Renal cortex interstitium (tissue), 11 donors: ENCODE measurements at regions not wholly inside any gene's neighbourhood (a gene's known extent, or its start where the extent isn't known, plus 50 kb on each side); places are given as distances from the start of the nearest gene placed in this dataset.
"Not testable (repeated sequence)": the region's sequence is repeated elsewhere in the genome, so short reads cannot be mapped to it uniquely, and the experiment has no call there.

ENCODE experiments used
- DNase-seq, 11 donors: peaks; one replicate each; pipeline ENCODE4 v3.0.0-alpha.2; 2013; ENCODE audit warnings: low read depth in 9 of 11, low spot score in 4 of 11; ENCODE audit errors: extremely low read depth in 1 of 11

DNA sequence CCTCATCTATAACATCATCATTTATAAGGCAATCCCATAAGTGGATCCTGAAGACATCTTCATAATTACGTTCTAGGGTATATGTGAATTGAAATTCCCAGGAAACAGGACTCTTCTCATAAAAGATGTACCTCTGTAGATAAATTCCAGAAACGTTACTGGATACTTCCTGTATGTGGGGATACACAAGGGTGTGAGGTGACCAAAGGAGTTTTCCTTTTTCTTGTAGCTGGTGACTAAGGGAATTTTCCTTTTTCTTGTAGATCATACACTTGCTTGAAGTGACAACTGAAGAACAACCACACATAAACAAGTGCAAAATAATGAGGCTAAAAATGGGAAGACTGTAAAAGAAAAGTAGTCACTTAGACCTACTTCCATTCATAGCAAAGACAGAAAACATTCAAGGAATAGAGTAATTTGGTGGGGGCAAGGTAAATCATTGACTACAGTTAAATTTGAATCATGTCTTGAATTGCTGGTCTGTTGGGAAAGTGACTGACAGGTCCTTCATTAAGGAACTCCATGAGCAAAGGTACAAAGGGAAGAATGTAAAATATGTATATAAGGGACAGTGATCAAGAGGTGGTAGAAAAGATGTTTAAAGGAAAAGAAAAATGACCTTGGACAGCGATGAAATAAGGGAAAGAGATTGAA lies 53.2 kb upstream of the UBE2E3 start:
- no peak for DNase-seq

DNA sequence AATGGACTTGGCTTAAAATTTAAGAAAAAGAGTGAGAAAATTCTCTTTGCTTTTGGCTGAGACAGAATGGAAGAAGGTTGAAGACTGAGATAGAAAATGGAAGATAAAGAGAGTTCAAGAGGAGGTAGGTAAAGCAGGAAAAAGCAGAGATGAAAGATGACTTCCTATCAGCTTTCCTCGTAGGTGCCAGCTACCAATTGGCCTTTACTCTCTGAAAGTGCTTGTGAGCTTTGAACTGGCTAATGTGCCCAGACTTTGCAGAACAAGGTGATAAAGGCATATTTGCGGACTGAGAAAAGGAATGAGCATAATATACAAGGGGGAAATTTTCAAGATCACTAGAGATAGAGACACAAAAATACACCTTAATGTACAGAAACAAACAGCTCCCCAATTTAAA lies 54.7 kb upstream of the UBE2E3 start:
- no peak for DNase-seq

DNA sequence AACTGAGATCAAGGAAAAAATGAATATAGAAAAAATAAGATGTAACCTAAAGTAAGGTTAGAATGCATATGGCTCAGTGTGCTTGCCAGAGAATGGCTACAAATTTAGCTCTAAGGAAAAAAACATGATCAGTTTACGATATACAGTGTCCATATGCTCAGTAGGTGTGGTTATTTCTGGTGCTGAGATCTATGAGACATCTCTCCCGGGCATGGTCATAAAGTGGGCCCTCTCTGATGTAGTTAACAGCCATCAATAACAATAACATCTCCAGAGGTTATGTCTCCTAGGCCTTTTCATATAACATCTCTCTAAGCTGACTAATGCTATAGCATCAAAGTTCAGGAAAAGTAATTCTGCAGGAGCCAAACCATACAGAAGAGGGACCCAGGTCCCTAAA lies 56.3 kb upstream of the UBE2E3 start:
- DNase-seq: no peak

DNA sequence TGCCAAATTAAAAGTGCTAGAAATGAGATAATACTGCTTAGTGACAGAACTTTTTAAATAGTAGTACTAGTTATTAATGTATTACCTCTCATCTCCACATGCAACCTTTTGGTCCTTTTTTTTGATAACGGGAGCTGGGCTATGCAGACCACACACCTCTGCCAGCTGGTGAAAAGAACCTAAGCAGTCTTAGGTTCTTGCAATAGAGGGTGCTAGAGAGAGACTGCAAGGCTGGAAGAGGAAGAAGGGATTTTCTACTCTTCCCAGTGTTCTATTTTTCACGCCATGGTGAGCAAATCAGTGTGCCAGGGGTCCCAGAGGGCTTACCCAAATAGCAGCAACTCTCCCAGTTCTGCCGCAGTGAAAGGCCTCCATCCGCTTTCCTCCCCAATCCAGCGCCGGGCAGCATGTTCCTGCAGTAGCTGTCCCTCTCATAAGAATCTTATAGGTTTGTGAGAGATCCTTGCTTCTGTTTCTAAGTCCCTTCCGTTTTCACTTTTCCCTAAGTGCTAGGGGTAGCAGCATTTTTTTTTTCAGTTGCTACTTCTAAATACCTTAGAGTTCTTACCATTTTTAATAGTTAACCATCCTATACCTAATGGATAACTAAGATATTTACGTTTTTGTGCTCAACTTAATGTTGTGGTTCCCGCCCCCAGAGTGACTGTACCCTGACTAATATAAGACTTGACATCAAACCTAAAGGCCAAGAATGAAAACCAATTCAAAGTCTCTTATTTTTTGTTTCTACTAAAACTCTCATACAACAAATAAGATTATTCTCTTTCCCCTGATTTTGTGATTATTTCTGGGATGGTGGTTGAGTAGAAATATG lies 69.4 kb upstream of the UBE2E3 start:
- DNase-seq: no peak

DNA sequence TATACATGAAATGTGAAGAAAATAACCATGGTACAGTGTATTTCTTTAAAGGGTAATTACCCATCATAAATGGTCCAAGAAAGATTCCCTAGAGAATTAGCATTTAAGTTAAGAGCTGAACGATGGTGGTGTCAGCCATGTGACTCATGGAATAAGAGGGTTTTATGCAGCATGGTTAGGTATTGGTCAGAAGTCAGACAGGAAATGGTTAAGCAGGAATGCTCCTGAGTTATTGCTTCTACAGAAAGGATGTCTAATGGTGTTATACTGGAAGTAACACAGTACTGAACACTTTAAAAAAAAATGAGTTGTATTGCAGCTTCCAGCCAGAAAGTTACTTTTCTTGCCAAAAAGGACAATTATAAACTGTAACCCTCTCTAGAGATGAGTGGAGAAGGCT lies 72.7 kb upstream of the UBE2E3 start:
- no peak for DNase-seq

DNA sequence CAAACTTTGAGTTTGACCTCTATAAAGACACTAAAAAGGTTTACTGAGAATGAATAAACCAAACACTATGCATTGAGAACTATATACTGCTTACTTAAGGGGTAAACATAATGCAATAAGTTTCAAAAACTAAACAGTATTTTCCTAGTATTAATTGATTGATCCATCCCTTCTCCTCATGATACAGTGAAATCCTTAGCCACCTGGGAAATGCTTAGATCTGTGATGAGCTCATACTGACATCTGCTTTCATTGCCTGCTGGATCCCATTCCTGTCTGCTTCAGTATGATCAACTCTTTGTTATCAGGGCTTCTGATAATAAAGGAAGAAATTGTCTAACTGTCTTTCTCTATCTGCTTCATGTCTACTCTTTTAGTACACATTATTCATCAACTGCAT lies 74.9 kb upstream of the UBE2E3 start:
- DNase-seq: no peak

DNA sequence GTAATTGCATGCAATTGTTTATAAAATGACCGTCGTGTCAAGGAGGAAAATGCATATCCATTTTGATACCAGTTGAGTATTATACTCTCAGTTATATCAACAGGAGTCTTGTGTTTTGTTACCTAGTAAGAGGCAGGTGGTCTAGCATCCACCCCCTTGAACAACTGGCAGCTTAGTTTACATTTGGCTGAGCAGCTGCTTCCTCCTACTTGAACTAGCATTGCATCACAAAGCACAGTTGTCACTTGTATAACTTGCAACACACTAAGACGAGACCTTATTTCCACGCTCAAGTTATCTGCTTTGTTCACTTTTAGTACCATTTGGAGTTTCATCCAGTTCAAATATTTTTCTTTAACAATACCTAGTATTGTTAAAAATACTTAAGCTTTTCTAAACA lies 75.4 kb upstream of the UBE2E3 start:
- DNase-seq: no peak

DNA sequence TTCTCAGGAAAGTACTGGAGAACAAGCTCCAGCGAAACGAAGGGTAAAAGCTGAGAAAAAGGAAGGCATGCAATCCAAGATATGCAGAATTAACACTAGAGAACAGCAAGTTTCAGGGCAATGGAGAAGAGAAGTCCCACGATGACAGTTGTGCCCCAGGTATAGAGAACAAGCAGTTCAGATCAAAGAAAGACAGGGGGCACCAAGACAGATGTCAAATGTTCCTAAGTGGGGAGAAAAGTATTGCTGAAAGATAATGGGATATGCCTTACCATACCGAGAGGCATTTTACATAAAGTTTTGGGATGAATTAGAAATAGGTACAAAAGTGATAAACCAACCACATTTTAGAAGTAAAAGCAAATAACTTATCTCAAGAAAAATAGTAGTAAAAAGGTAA lies 79.1 kb upstream of the UBE2E3 start:
- no peak for DNase-seq

DNA sequence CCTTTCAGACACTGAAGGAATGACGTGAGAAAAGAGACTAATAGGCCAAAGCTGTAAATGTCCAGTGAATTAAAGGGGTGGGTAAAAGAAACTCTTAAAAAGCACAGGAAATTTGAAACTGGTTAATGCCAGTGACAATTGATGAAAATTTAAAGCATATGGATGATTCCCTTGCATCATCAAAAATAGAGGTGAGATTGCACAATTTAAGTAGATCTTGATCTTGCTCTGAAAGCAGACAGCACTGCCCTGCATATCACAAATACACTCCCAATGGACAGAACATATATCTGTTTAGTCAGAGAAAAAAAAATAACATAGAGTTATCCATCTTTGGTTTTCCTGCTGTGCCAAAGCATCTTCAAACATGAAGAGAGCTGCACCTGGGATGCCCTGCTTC lies 86.7 kb upstream of the UBE2E3 start:
- DNase-seq: no peak

DNA sequence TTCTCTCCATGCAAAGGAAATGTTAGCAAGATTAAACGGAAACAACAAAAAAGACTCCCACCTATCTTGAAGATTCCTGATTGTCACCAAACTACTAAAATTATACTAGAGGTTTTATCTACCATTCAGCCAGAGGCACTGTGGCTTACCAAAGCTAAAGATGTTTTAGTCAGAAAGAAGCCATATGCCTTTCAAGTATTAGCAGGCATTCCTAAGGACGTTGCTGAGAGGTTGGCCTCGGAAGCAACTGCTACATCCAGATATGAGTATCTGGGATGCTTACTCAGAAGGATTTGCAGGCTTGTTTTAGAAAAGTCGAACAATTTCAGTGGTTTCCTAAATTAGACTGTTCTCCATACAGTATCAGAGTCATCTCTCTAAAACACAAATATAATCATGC lies 88.3 kb upstream of the UBE2E3 start:
- DNase-seq: no peak

DNA sequence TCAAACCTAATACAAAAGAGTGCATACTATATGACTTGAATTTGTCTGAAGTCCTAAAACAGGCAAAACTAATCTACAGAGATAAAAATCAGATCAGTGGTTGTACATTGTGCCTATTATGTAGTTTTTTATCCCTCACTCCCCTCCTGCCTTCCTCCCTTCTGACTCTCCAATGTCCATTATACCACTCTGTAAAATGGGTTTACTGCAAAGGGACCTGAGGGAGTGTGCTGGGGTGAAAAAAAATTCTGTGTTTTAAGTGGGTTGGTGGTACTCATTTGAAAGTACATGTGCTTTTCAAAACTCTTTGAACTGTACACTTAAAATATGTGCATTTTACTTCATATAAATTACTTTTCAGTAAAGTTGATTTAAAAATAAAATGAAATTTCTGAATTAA lies 89.0 kb upstream of the UBE2E3 start:
- no peak for DNase-seq

DNA sequence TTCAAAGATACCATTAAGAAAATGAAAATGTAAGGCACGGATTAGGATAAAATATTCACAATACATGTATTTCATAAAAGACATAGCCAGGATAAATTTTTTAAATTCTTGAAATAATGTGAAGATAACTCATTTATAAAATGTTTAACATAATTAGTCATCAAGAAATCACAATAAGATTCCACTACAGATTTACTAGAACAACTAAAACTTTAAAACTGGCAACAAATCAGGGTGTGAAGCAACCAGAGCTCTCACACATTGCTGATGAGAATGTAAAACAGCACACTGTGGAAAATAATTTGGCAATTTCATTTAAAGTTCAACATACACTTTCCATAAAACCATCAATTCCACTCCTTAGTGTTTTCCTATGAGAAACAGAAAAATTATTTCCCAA lies 89.6 kb upstream of the UBE2E3 start:
- no peak for DNase-seq

DNA sequence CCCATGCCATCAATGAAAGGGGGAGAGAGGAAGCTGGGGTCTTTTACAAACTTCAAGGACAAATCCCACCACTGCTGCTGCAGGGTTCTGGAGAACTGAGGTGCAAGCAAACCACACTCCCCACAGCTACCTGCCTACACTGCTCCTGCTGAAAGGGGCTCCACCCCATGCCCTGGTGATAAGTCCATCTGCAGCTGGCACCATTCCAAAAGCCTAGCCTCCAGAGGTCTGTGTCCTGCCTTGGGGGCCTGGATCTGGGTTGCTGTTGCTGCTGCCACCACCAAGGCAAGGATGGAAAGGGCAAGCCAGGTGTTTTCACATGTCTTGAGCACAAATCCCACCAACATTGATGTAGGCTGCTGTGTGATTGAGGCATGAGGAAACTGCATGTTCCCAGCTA lies 97.4 kb upstream of the UBE2E3 start:
- DNase-seq: no peak

DNA sequence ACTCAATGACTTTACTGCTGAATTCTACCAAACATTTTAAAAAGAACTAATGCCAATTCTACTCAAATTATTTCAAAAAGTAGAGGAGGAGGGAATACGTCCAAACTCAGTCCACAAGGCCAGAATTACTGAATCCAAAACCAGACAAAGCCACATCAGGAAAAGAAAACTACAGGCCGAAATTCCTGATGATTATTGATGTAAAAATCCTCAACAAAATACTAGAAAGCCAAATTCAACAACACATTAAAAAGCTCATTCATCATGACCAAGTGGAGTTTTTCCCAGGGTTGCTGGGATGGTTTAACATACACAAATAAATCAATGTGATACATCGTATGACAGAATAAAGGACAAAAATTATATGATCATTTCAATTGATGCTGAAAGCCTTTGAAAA lies 103.9 kb upstream of the UBE2E3 start:
- DNase-seq: no peak

DNA sequence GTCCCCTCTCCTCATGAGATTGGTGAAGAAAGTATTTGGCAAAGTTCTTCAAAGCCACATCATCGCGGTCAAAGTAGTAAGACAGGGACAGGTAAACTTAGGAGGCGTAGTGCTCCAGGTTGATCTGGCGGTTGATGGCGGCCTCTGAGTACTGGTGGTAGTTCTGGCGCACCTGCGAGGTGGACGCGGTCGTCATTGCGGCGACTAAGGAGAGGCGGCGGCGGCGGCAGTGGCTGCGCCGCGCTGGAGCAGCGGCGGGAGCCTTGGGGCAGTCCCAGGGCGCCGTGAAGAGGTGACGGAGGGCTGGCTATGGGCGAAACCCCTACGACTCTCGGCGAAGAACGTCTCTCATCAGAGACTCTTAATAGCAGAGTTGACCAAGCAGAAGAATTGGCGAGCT lies 107.2 kb upstream of the UBE2E3 start:
- no peak for DNase-seq

DNA sequence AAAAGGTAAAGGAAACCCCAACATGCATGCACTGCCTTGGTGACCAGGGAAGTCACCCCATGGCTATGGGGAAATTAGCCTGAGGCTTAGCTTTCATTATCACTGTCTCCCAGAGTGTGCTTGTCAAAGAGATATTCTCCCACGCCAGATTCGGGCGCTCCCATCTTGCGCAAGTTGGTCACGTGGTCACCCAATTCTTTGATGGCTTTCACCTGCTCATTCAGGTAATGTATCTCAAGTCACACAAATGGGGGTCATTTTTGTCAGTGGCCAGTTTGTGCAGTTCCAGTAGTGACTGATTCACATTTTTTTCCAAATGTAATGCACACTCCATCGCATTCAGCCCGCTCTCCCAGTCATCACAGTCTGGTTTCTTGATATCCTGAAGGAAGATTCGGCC lies 107.6 kb upstream of the UBE2E3 start:
- DNase-seq: not testable (repeated sequence)

DNA sequence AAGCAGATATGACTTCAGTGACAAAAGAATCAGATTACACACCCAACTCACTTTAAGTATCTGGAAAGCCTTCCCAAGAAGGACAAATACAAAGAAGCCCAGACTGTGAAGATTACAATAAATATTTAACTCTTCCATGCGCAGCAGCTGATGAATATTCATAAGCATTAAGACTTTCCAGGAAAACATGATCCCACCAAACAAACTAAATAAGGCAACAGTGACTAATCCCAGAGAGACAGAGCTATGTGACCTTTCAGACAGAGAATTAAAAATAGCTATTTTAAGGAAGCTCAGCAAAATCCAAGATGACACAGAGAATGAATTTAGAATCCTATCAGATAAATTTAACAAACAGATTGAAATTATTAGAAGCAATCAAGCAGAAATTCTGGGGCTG lies 108.2 kb upstream of the UBE2E3 start:
- DNase-seq: no peak

DNA sequence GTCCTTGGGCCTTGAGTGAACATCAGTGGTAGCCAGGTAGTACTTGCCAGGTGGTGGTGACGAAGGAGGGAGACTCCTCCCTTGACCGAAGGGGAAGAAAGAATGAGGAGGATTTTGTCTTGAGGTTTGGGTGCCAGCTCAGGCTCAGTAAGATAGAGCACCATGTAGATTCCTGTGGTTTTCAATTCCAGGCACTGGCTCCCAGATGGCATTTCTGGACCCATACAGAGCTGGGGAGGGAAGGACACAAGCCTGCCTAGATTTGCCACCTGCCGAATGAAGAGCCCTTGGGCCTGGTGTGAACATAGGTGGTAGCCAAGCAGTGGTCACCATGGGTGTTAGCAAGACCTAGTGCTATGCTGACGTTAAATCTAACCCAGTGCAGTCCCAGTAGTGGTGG lies 108.8 kb upstream of the UBE2E3 start:
- DNase-seq: no peak

DNA sequence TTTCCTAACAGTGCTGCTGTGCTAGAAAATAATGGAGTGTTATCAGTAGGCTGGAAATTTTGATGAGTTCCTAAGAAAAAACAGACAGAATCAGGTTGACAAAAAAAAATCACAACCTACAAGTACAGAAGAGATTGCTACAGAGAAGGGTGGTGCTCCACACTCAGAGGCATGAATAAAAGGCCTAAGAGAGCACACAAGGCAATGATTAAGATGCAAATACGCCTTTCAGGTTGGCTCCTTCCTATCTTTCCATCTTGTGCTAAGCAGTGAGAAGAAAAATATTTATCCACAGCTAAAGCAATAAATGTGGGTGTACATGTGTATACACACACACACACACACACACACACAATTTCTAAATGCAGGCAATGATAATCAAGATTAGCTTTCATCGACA lies 130.6 kb upstream of the UBE2E3 start:
- DNase-seq: no peak

DNA sequence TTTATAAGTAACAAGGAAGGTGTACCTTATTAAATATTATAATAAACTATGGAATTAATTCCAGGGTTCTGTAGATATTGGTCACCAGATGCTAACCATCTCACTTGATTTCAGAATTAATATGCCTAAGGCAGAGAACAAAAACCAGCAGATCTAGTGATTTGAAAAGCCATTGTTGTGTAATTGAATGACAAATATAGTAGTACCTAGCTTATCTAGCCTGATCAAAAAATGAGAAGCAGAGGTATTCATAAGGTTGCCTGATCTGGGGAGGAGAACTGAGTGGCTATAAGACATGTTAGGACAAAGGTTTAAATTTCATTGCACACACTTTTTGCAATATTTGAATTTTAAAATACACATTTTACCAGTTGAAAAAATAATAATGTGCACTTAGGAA lies 132.0 kb upstream of the UBE2E3 start:
- no peak for DNase-seq
